ENCODE measurements at regions not wholly inside any gene's neighbourhood (a gene's known extent, or its start where the extent isn't known, plus 50 kb on each side); places are given as distances from the start of the nearest gene placed in this dataset.

- Histone ChIP-seq H4K8ac (ENCODE audit: low read depth in 2 of 2, low read length in 2 of 2) (no peak overlapping the region), H3K4me2 (ENCODE audit: low read depth, low read length) (no peak overlapping the region), H2BK15ac (ENCODE audit: low read depth, low read length) (no peak overlapping the region), H2BK120ac (ENCODE audit: low read depth, low read length) (no peak overlapping the region), H3K9me3 (ENCODE audit: control insufficient read depth, insufficient read depth, low read length) (peaks cover 81% of the 10 kb centered on the region), H2AFZ (replicated peaks; ENCODE audit: low read length, poor library complexity) (no peak overlapping the region), H3K56ac (ENCODE audit: extremely low read depth, insufficient read depth, low read length) (no peak overlapping the region), H3K79me1 (ENCODE audit: low read depth in 1 of 2, low read length in 2 of 2) (no peaks in the 10 kb centered on the region), H4K91ac (ENCODE audit: insufficient read depth, low read depth, low read length) (no peak overlapping the region), H2BK20ac (ENCODE audit: low read depth, low read length) (no peak overlapping the region), H3K4me1 (ENCODE audit: control insufficient read depth, insufficient read depth, low read length) (no peaks in the 10 kb centered on the region), H3K4me3 (ENCODE audit: insufficient read depth, low read depth, low read length) (no peak overlapping the region), H2AK9ac (replicated peaks; ENCODE audit: low read depth, low read length, poor library complexity) (no peak overlapping the region), H4K5ac (ENCODE audit: low read depth, low read length) (no peak overlapping the region), H3K4ac (ENCODE audit: low read depth, low read length) (no peak overlapping the region), H2AK5ac (ENCODE audit: low read depth, low read length) (no peak overlapping the region), H4K20me1 (ENCODE audit: insufficient read depth, low read length) (no peaks in the 10 kb centered on the region), H3K9ac (ENCODE audit: low read depth, low read length) (no peak overlapping the region), H3K36me3 (ENCODE audit: control insufficient read depth, insufficient read depth, low read length) (no peaks in the 10 kb centered on the region), H2BK5ac (ENCODE audit: low read depth, low read length, poor library complexity, severe bottlenecking) (no peak overlapping the region), H3K27ac (ENCODE audit: insufficient read depth, low read length) (no peak overlapping the region), H3K14ac (replicated peaks; ENCODE audit: low read depth, low read length) (no peak overlapping the region), H3K18ac (ENCODE audit: low read depth, low read length) (no peak overlapping the region), H3K9me1 (ENCODE audit: insufficient read depth, low read length) (no peaks in the 10 kb centered on the region), H3K27me3 (ENCODE audit: control insufficient read depth, insufficient read depth, low read length) (no peaks in the 10 kb centered on the region), H3K23ac (ENCODE audit: low read depth, low read length) (no peak overlapping the region)
- DNase-seq (no peak), ATAC-seq (ENCODE audit: low read depth) (no peak)
- in situ Hi-C loops (cut with MboI; ENCODE audit: low sequenced_read_pairs), result no loop called here
- dilution Hi-C loops (cut with HindIII; ENCODE audit: low sequenced_read_pairs, unreplicated experiment), result no loop called here
- CTCF ChIA-PET, result no interaction called here
- no TSS peak for BruUV-seq (replicated peaks)
- no peak for TF ChIP-seq SMC3 (IDR thresholded peaks at IDR 0.05; ENCODE audit: low read depth, low read length)
- TF ChIP-seq RCOR1 (IDR thresholded peaks at IDR 0.05; ENCODE audit: insufficient replicate concordance, low read length), result no peak
- intact Hi-C loops (cut with micrococcal nuclease), result no loop called here
- POLR2A ChIA-PET (ENCODE audit: unreplicated experiment), result no interaction called here
- WGBS, 2 experiments (ENCODE audit: extremely low coverage in 2 of 2, insufficient read length in 1 of 2), result 73% methylated on average over 12 of the region's 15 CpGs; no CpG with 5 or more reads in 1 of the 2 experiments
These were observed 108.2 kb upstream of the ACTRT2 start for GRCh38 chr1:2913091-2913490.

Data from IMR-90 (cell line).